ENCODE measurements at regions not wholly inside any gene's neighbourhood (a gene's known extent, or its start where the extent isn't known, plus 50 kb on each side); places are given as distances from the start of the nearest gene placed in this dataset.

- no peak for TF ChIP-seq TAF1 (conservative IDR thresholded peaks at IDR 0.05)
Measured at GRCh38 chr17:77375108-77375916, 234.5 kb downstream of the SEC14L1 start (continued).

GRCh38 chr17:77375917-77376651, 235.3 kb downstream of the SEC14L1 start:
- no peak overlapping the region for H3K9ac ChIP-seq (ENCODE audit: low read depth in 1 of 2, low read length in 2 of 2)
- 78% methylated on average over 20 of the region's 20 CpGs for WGBS
- DNase-seq (ENCODE audit: low spot score) = no peak
- no peaks in the 10 kb centered on the region for H3K9me3 ChIP-seq (ENCODE audit: control insufficient read depth in 4 of 4, low read length in 3 of 4)
- H3K4me1 ChIP-seq (ENCODE audit: control insufficient read depth in 4 of 4, insufficient read depth in 4 of 4, low read length in 3 of 4) = peaks cover 42 to 88% (median 77%) of the 10 kb centered on the region in 4 donors
- H3K4me3 ChIP-seq (ENCODE audit: low read depth in 1 of 3, low read length in 3 of 3) = no peak overlapping the region
- no peaks in the 10 kb centered on the region for H3K36me3 ChIP-seq (ENCODE audit: control insufficient read depth in 4 of 4, insufficient read depth in 3 of 4, low read depth in 1 of 4, low read length in 3 of 4)
- peak overlapping the region; percentile 66 to 78 for H3K27ac ChIP-seq (ENCODE audit: low read depth in 1 of 2, low read length in 2 of 2)
- no peaks in the 10 kb centered on the region for H3K27me3 ChIP-seq (ENCODE audit: control insufficient read depth in 4 of 4, insufficient read depth in 4 of 4, low read length in 3 of 4)
- TF ChIP-seq EGR1 (IDR thresholded peaks at IDR 0.05; ENCODE audit: low read depth in 2 of 2) (no peak), JUND (IDR thresholded peaks at IDR 0.05) (no peak), HNF4G (IDR thresholded peaks at IDR 0.05) (no peak)

- peaks cover 40 to 86% (median 76%) of the 10 kb centered on the region in 4 donors for H3K4me1 ChIP-seq (ENCODE audit: control insufficient read depth in 4 of 4, insufficient read depth in 4 of 4, low read length in 3 of 4)
- peak overlapping the region; percentile 66 to 78 for H3K27ac ChIP-seq (ENCODE audit: low read depth in 1 of 2, low read length in 2 of 2)
- no peaks in the 10 kb centered on the region for H3K9me3 ChIP-seq (ENCODE audit: control insufficient read depth in 4 of 4, low read length in 3 of 4)
- 49% methylated on average over 31 of the region's 31 CpGs for WGBS
- H3K36me3 ChIP-seq (ENCODE audit: control insufficient read depth in 4 of 4, insufficient read depth in 3 of 4, low read depth in 1 of 4, low read length in 3 of 4) = no peaks in the 10 kb centered on the region
- no peak for DNase-seq (ENCODE audit: low spot score)
- no peak overlapping the region for H3K4me3 ChIP-seq (ENCODE audit: low read depth in 1 of 3, low read length in 3 of 3)
- TF ChIP-seq ZBTB33 (IDR thresholded peaks at IDR 0.05) = peak; percentile 91
- TF ChIP-seq EGR1 (IDR thresholded peaks at IDR 0.05; ENCODE audit: low read depth in 2 of 2) = peak in 1 of 2 donors; percentile 30
- TF ChIP-seq ATF3 (IDR thresholded peaks at IDR 0.05) = no peak
- TF ChIP-seq REST (IDR thresholded peaks at IDR 0.05) = peak; percentile 83
- TF ChIP-seq HNF4A (conservative IDR thresholded peaks at IDR 0.05) = peak; percentile 76 to 87
- peak; percentile 60 for TF ChIP-seq FOXA2 (IDR thresholded peaks at IDR 0.05)
- TF ChIP-seq RXRA (IDR thresholded peaks at IDR 0.05) = peak; percentile 84 to 96
- no peak for TF ChIP-seq CTCF (IDR thresholded peaks at IDR 0.05; ENCODE audit: low read depth, low read length, missing input control)
- TF ChIP-seq FOXA1 (IDR thresholded peaks at IDR 0.05) = peak; percentile 81
- peak; percentile 98 for TF ChIP-seq MAX (IDR thresholded peaks at IDR 0.05)
- peak; percentile 87 for TF ChIP-seq SP1 (IDR thresholded peaks at IDR 0.05)
- peak in 1 of 2 donors; percentile 39 for TF ChIP-seq GABPA (IDR thresholded peaks at IDR 0.05 in 1 of 2, conservative IDR thresholded peaks at IDR 0.05 in 1 of 2)
- peak in 1 of 2 donors; percentile 85 for TF ChIP-seq JUND (IDR thresholded peaks at IDR 0.05)
- peak; percentile 74 for TF ChIP-seq YY1 (IDR thresholded peaks at IDR 0.05)
- TF ChIP-seq TAF1 (conservative IDR thresholded peaks at IDR 0.05) = no peak
- TF ChIP-seq HNF4G (IDR thresholded peaks at IDR 0.05) = peak; percentile 34
- TF ChIP-seq RAD21 (IDR thresholded peaks at IDR 0.05) = peak; percentile 50 to 70
- peak; percentile 61 for TF ChIP-seq NR2F2 (IDR thresholded peaks at IDR 0.05)
- H3K27me3 ChIP-seq (ENCODE audit: control insufficient read depth in 4 of 4, insufficient read depth in 4 of 4, low read length in 3 of 4) = no peaks in the 10 kb centered on the region
- H3K9ac ChIP-seq (ENCODE audit: low read depth in 1 of 2, low read length in 2 of 2) = peak overlapping the region in 1 of 2 donors; percentile 26
Measured at GRCh38 chr17:77376795-77377709, 236.3 kb downstream of the SEC14L1 start.

All from liver (tissue), 8 donors.